CD4-positive, alpha-beta T cell treated with Interleukin-4 for 4 hours (primary cell): ENCODE measurements at regions not wholly inside any gene's neighbourhood (a gene's known extent, or its start where the extent isn't known, plus 50 kb on each side); places are given as distances from the start of the nearest gene placed in this dataset.

Experiments used
- DNase-seq: peaks from one replicate; pipeline ENCODE4 v3.0.0-alpha.2; 2020

DNA sequence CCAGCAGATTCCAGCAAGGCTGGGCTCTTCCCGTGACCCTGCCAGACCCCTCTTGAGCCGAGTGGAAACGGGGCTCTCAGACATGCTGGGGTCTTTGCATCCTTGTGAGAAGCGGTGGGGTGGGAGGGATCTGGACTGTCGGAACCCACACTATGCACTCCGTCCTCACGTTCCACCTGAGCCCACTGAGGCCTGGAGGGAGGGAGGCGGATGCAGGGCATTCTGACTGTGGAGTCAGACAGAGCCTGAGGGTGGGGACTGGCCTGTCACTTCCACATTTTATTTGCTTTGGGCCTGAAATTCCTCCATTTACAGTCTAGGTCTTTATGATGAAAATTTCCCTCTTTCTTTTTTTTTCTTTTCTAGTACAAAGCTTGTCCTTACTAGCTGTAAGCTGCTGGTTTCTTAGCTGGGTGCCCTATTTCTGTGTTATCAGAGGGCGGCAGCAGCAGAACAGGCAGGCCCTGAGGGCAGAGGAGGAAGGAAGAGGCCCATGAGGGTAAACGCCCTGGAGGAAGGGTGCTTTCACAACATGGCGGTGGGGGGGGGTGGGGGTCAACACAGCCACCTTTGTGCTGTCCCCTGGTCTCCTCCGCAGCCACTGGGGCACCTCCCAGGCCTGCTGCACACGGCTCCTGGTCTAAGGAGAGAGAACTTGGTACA, 373.5 kb upstream of the MYT1L start:
- no peak for DNase-seq

DNA sequence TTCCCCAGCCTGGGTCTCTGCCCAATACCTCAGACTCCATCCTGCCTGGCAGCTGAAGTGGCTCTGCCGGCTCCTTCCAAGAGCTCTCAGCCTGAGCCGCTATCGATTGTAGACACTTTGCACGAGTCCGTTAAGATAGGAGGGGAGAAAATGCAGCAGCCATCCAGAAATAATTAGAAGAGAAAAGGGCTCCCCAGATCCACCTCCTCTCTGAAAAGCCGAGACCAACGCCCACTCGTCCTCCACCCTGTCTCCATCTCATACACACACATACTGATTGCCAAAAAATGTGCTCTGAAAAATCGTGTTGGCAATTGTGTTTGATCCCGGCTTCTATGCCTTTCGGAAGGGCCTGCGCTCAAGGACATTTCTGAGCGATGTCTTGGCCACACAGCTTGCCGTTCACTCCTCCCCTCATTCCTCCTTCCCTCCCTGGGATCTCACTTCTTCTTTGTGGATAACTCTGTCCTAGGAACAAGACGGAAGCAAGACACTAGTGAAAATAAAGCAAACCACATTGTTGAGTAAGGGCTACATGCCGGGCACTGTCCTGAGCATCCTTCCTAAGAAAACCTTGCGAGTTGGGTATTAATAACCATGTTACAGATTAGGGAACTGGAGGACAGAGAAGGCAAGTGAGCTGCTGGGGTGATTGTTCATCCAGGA, 372.8 kb upstream of the MYT1L start:
- no peak for DNase-seq

DNA sequence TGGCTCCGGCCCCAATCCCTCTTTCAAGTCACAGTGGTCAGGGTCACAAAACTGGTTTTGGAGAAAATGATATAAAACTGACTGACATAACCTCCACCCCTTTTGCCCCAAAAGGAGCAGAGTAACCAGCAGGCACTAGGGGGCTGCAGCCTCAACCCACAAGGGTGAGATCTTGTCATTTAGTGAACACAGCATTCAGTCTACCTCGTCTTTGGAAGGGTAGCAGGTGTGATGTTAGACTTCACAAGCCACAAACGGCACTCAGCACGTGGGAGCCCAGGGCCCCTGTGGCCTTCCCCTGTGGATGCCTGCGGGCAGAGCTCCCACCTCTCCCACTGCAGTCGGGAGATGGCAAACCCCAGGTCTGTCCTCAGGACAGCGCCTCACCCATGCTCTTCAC, 372.1 kb upstream of the MYT1L start:
- DNase-seq, result no peak

DNA sequence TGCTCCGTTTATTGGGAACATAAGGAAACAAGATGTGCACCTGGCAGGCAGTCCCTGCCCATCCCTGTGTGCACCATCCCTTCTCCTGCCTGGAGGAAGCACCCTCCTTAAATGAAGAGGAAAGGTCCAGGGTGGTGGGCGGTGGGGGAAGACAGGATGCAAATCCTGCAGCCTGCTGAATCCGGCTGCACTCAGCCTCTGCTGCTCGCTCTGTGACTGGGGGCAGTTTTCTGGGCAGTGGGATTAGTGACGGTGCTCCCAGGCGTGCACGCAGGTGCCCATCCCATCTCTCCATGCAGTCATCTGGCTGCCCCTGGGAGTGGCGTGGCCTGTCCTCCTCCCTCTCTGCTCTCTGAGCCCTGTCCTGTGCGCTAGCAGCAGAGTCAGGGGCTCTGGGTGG, 371.3 kb upstream of the MYT1L start:
- no peak for DNase-seq

DNA sequence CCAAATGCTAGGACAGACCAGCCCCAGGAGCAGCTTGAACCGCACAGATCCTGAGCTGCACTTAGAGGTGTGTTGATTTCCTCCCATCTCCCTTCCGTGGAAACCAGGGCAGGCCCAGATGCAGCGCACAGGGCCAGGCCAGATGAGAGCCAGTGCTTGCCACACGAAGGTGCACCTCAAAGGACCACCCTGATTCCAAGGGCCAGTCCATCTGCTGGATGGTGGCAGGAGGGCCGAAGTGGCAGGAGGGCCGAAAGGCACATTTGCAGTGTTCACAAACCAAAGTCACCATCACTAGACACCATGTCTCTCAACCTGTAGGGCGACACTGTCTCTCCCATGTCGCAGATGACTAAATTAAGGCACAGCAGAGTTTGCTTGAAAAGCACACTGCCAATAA, 370.7 kb upstream of the MYT1L start:
- no peak for DNase-seq

DNA sequence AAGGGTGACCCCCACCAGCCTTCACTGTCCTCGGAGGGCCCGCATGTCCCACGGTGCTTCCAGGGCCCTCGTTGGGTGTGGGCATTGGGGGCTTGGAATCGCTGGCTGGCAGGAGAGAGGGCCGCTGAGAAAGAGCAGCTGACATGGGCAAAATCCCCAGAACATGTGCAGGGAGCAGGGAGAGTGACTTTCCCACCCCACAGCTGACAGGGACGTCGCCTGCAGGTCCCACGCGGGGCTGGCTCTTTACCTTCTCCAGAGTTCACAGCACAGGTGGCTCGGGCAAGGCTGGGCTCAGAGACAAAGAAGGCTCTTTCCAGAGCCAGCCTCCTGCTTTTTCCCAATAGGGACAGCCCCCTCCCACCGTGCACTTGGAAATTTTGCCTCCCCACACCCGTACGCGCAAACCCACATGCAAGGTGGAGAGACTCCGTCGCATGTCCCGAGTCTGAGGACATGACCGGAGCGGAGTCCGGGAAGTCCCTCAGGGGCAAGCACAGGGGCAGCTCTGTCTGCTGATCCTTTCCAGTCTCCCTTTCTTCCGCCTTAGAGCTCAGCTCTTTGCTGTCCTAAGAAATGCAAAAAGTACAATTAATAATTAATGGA, 370.2 kb upstream of the MYT1L start:
- no peak for DNase-seq

DNA sequence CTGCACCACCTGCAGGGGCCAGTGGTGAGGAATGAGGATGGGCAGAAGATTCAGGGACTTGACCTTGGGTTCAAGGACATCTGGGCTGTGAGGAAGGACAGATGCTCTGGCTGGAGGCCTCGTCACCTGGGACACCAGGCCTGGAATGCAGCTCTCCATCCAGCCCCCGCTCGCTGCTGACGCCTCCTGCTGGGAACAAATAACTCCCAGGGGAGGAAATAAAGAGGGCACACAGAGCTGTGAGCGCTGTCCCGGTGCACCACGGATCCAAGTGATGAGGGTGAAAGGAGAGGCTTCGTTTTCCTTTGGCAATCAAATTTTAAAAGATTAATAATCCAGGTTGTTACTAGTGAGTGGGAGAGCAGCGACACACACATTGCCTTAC, 368.0 kb upstream of the MYT1L start:
- DNase-seq, result no peak

DNA sequence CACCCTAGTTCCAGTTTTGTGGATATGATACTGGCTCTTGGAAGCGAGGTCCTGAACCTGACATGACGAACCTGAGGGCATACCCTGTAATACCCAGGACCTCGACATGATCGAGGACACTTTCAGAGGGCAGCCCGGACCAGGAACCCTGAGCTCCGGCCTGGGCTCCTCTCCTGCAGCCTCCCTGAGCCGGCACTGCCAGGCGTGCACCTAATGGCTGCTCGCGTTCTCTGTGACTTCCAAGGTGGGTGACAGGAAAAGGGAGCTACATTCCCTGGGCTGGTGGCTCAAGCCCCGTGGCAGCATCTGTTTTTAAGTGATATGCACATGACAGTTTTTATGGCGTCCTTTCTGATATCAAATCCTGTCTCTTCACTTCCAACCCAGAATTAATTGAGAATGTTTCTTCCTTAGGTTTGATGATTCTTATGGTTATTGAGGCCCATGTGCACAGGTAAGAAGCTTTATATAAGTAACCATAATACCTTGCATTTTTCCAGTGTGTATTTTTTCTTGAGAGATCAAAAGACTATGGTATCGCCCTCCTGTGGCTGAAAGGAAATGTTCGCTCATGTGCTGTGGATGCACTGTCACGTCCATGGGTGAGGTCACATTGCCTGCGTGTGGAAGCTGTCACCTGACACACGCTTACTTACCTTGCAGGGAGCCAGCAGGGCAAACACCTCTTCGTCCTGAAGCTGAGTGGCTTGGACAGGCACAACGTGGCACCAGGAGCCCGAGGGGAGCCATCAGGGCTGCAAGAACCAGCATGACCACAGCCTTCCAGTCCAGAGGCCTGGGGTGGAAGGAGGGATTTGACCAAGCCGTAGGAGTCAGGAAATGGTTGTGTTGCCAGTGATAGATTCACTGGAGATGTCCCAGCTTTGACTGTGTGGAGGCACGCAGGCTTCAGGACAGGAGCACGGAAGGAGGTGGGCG, 367.4 kb upstream of the MYT1L start:
- DNase-seq, result no peak

DNA sequence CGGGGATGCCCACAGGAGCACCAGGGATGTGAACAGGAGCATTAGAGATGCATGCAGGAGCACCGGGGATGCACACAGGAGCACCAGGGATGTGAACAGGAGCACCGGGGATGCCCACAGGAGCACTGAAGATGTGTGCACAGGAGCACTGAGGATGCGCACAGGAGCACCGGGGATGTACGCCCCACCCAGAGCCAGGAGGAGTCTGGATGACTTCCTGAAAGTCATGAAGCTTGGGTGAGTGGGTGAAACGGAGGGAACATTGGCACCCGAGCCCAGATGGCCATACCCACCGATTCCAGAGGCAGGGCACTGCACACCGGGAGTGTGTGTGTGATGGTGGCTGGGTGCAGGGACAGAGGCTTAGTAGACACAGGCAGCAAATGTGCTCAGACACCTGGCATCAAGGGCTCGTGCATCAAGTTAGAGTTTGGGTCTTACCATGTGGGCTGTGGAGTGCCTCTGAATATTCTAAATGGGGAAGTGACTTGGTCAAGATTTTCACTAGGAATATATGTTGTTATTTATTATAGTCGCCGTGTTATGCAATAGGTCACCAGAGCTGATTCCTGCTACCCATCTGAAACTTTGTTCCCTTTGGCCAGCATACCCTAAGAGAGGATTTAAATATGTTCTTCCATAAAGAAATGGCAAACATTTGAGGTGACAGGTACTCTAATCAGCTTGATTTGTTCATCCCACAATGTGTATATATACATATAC, 365.8 kb upstream of the MYT1L start:
- DNase-seq, result no peak

DNA sequence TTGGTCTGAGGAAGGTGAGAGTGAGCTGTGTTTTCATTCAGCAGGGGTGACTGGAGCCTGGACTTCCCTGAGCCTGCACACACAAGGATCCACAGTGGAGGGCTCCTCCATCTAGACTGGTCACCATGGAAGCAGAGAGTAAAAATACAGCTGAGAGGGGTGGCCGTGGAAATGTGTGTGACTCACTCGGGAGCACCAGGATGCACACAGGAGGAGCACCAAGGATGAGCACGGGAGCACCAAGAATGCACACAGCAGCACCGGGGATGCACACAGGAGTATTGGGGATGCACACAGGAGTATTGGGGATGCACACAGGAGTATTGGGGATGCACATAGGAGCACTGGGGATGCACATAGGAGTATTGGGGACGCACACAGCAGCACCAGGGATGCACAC, 365.2 kb upstream of the MYT1L start:
- no peak for DNase-seq

DNA sequence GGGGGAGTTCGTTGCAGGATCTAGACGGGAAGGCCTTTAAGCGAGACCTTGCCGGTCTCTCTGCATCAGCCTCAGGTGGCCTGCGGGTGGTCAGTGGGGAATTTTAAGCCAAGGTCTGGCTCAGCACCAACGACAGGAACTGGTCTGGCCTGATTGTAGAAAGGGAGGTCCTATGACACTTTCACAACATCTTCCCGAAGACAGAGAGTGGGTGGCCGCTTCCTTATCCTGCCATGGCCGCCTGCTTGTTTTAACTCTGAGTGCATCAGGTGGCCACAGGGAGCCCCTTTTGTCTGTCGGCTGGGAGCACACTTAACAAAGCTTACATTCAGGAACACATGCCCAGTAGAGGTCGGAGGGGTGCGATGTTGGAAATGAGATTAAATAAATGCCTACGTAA, 363.7 kb upstream of the MYT1L start:
- no peak for DNase-seq

DNA sequence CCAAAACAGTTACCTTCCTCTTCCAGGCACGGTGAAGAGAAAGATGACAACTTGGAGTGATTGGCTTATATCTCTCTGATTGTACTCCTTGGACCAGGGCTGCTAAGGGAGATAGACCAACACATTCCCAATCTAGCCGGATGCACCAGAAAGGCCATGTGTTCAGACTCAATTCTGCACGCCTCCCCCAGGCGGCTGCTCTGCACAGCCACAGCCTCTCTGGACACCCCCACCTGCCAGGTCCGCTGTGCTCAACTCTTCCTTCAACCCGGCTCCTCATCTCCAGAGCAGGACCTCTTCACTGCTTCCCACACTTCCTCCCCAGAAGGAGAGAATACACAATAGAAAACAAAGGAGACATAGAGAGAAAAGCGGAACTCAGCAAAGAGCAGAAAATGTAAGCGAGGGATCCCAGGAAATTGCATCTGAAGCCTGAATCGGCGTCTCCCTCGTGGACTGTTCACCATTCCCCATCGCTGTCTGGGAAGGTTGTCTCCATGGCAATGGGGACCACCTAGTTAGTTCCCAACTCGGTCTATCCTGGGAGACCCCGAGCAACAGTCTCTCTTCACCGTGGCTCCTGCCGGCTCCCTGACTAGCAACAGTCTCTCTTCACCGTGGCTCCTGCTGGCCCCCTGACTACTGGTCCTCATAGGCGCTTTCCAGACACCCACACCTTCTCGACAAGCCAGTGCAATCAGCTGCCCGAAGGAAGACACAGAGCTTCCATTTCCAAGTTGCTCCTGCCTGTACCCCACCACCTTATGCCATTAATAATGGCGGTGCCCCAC, 361.7 kb upstream of the MYT1L start:
- DNase-seq, result no peak

DNA sequence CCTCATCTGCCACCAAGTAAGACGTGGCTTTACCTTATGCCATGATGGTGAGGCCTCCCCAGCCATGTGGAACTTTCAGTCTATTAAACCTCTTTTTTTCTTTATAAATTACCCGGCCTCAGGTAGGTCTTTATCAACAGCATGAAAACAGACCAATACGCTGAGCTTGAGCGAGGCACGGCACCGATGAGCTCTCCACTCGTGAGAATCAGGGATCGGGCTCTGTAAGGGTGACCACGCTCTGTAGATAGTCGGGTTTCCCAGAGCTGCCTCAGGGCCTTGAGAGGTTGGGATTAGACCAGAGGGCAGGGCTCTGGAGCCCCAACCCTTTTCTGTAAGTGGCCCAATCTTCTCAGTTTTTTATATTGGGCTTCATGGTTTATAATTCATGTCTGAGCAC, 360.3 kb upstream of the MYT1L start:
- DNase-seq, result no peak

DNA sequence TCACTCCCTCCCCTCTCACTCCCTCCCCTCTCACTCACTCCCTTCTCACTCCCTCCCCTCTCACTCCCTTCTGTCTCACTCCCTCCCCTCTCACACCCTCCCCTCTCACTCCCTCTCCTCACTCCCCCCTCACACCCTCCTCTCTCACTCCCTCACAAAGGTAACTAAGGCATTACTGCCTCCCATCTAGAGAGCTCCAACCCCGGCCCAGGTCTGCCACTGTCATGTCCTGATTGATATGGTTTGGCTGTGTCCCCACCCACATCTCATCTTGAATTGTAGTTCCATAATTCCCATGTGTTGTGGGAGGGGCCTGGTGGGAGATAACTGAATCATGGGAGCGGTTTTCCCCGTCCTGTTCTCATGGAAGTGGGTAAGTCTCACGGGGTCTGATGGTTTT, 359.9 kb upstream of the MYT1L start:
- no peak for DNase-seq

DNA sequence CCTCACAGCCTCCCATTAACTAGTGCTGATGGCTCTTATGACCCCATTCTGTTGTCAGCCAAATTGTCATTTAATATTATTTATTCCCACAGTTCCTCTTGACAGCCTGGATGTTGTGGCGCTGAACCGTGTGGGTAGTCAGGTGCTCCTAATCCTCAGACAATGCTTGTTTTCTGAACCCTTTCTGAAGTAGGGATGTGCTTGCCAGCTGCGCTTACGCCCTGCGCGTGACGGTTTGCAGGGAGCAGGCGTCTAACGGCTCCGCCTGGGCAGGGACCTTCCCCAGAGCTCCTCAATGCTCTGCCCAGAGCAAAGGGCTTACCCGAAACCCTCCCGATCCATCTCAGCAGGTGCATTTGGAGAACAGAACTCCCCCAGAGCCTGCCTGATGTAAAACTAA, 358.2 kb upstream of the MYT1L start:
- DNase-seq, result no peak

DNA sequence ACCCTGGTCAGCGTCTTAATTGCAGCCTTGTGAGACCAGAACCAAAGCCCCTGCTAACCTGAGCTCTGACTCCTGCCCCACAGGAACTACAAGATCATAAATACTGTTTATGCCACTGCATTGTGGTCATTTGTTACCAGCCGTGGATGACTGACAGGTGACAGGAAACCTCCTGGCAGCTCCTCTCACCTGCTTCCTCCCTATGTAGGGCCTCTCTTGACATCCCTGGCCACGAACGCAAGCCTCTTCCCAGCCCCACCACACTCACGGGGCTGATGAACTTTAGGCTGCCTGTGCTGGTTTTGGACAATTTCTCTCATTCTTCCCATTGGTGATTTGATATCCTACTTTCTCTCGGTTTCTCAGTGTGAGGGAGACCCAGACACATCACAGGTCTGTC, 357.2 kb upstream of the MYT1L start:
- no peak for DNase-seq

DNA sequence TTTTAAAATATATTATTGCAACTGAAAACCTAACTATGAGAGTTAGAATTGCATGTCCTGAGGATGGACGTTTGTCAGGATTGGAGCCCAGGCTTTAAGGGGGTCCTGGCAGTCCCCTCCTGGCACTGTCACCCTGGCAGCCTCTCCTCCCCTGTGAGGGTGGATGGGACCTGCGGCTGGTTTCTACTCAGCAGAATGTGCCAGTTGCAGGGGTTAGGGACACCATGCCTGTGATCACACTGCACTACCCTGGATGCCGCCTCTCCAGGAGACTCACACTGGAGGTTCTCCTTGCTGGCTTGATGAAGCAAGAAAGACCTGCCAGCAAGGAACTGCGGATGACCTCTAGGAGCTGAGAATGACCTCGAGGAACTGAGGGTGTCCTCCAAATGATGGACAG, 356.7 kb upstream of the MYT1L start:
- DNase-seq, result no peak

DNA sequence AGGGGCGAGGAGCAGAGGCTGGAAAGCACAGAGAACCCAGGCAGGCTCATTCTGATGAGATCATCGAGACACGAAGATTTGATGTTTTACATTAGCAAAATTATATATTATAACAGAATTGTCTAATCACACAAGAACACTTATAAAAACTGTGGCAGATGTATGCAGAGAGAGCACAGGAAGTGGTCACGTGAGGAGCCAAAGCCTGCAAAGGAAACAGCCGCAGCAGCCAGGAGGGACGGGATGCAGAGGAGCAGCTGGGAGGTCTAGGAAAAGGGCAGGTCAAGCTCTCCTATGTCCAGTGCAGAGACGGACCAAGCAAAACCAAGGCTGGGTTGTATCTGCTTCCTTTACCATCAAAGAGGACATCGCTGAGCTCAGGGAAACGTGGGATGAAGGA, 355.1 kb upstream of the MYT1L start:
- DNase-seq, result no peak

DNA sequence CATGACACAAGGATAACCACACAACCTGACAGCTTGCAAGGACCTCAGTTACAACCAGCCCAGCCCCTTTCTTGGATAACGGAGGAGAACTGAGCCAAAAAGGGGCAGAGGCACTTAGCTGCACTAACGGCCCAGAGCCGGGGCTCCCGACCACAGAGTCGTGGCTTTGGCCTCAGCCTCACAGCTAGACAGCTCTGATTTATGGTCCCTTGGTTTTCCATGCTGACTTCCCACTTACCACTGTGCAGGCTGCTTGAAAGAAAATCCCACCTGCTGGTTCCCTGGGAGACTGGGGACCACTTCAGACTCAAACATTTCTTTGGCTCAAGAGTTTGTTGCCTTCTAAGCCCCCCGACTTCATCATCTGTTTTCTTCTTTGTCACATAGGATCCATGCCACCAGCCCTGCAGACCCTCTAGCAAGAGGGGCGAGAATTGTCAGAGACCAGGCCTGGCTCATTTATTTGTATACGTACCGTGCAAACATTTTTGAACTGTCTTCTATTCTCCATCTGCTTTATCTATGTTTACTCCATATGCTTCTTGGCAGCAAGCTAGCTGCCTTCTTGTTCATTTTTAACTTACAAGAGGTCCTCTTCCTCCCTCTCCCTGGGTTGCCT, 352.6 kb upstream of the MYT1L start:
- DNase-seq, result no peak

DNA sequence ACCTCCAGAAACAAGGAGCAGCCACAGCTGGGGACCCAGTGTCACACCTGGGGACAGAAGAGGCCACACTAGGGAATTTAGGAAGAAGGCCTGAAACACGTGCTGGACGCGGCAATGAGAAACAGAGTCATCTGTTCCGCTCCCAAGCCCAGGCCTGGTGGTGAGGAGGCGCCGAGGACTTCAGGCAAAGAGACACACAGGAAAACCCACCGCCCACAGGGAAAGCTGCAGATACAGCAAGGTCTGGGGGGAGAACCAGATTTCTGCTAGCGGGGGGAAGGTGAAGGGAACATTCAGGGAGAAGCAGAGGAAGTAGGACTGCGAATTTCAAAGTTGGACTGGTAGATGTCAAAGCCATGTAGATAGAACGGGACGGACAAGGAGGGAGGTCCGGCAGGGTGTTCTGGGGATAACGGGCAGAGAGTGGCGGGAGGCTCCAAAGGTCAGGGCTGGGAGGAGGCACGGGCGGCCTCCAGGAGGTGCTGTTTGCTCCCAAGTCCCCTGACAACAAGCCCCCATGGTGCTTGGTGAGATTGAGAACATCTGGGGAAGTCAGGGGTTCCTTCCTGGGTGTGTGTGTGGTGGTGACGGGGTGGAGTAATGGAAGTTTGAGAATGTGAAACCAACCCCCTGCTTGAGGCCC, 351.7 kb upstream of the MYT1L start:
- no peak for DNase-seq

DNA sequence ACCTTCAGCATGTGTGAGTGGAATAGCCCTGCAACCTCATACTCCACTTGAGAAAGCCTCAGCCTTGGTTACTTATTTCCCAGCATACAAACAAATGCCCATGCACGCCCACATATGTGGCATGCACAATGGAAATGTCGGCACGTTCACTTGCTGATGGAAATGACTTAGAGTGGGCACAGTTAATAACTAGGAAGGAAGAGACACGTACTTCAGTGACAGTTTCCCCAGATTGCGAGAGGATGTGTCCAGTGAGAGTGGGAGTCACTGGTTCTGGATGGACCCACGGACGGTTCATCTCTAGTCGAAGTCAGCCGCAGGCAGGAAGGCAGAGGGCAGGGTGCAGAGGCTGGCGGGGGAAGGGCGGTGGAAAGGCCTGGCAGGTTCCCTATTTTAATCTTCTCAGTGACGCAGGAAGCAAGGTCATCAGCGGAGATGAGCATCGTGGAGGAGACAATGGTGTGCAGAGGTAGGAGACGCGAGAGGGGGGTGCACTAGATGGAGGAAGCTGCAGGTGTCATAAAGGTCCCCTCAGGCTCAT, 350.7 kb upstream of the MYT1L start:
- DNase-seq, result no peak
